Adrenal gland (tissue), 5 donors: ENCODE measurements at regions not wholly inside any gene's neighbourhood (a gene's known extent, or its start where the extent isn't known, plus 50 kb on each side); places are given as distances from the start of the nearest gene placed in this dataset.

Experiments
- CTCF ChIP-seq, 6 experiments: fragments of 450-650 bp in 4 of 6; fragments of 200-600 bp in 2 of 6; sonication (generic) in 1 of 6; IDR thresholded peaks; 1 replicate in 5 of 6; 2 replicates in 1 of 6; pipeline versions ENCODE4 v1.5.1 to v1.8.0; 2016 to 2021; ENCODE audit warnings: antibody characterized with exemption in 6 of 6, mild to moderate bottlenecking in 2 of 6, moderate library complexity in 1 of 6
- POLR2A ChIP-seq, 2 donors: fragments of 450-650 bp; IDR thresholded peaks; one replicate each; pipeline ENCODE4 v1.6.1; 2017; ENCODE audit warnings: antibody characterized with exemption in 2 of 2, mild to moderate bottlenecking in 2 of 2, moderate library complexity in 1 of 2
- donor health status: DM: no; HTN: no; CAD: no.

GRCh38 chr12:104855599-104855998 is 102.5 kb downstream of the SLC41A2 start:
- TF ChIP-seq CTCF (IDR thresholded peaks at IDR 0.05) (no peak), POLR2A (IDR thresholded peaks at IDR 0.05) (no peak)
